Choroid plexus epithelial cell (primary cell): ENCODE measurements at regions not wholly inside any gene's neighbourhood (a gene's known extent, or its start where the extent isn't known, plus 50 kb on each side); places are given as distances from the start of the nearest gene placed in this dataset.

Experiments
- DNase-seq: peaks from one replicate; pipeline ENCODE4 v3.0.0-alpha.2; 2010; ENCODE audit warnings: low read depth
- H3K4me3 ChIP-seq: 2 replicates; pipeline ENCODE4 v1.5.1; 2011; ENCODE audit warnings: low read depth, mild to moderate bottlenecking, control low read depth, low read length, moderate library complexity
- CTCF ChIP-seq: conservative IDR thresholded peaks from 2 replicates; pipeline ENCODE4 v1.5.1; 2011; ENCODE audit warnings: low read depth, mild to moderate bottlenecking, control low read depth, inconsistent platforms, low read length, moderate library complexity

DNA sequence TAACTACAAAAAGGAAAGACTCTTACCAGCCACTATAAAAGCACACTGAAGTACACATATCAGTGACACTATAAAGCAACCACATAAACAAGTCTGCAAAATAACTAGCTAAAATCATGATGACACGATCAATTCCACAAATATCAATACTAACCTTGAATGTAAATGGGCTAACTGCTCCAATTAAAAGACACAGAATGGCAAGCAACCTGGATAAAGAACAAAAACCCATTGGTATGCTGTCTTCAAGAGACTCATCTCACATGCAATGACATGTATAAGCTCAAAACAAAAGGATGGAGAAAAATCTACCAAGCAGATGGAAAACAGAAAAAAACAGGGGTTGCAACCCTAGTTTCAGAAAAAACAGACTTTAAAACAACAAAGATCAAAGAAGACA is 59.7 kb upstream of the LYPLAL1 start:
- no peak for DNase-seq
- H3K4me3 ChIP-seq = no peak overlapping the region
- no peak for TF ChIP-seq CTCF

- peak; percentile 51 for DNase-seq
- no peak for TF ChIP-seq CTCF
- H3K4me3 ChIP-seq = no peak overlapping the region
Observed at GRCh38 chr1:219119839-219120238, 53.8 kb upstream of the LYPLAL1 start.

DNA sequence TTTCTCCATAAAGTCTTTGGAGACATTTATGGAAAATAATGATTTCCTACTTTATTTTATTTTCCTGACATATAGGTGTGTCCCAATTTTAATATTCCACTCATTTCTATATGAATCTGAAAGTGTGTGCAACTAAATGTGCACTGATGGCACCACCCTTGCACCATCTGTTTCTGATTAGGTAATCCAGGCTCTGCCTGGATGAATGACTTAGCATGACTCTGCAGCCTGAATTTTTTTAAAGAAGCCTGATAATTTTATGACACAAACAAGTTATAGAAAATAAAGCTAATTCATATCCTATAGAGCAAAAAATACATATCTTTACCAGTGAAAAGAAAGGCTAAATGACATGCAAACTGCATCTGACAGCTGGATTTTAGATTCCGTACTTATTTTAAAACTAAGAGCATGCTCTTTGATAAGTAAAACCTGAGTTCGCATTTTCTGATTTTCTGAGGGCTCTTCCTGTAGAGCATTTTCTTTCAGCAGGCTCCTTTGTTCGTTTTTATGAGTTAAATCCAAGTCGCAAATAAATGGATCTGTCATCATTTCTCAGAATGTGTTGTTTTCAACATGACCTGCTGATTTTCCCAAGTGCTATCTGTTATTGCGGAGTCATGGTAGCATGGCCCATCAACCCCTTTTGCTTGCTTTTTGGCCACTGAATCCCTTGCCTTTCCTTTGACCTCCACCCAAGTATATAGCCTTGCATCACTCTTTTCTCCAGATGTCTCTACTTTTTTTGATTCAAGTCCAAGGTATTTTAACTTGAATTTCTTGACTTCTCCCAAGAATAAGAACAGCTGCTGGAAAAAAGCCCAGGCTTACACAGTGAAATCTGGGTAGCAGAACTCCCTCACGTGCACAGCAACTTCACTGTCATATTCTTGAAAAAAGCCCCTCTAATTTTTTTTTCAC is 52.8 kb upstream of the LYPLAL1 start:
- H3K4me3 ChIP-seq = no peak overlapping the region
- DNase-seq = peak; percentile 97
- TF ChIP-seq CTCF = no peak

DNA sequence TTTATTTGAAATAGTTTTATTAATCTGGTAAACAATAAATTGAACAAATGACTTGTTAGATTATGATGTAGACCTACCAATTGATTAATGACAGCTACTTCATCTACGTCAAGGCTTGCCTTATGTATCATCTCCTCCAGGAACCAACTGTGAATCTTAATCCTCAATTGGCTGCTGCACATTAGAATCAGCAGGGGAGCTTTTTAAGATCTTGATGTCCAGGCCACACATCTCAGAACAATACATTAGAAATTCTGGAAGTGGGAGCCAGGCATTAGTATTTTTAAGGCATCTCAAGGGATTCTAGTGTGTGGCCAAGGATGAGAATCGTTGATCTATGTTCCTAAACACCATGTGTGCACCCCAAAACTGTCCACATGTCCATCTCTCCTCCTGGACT is 52.0 kb upstream of the LYPLAL1 start:
- peak; percentile 50 for DNase-seq
- no peak for TF ChIP-seq CTCF
- no peak overlapping the region for H3K4me3 ChIP-seq

- no peak for DNase-seq
- TF ChIP-seq CTCF = no peak
- H3K4me3 ChIP-seq = no peak overlapping the region
Observed at GRCh38 chr1:219123036-219123435, 50.6 kb upstream of the LYPLAL1 start.
